Pancreas (tissue), 10 donors: ENCODE measurements at regions not wholly inside any gene's neighbourhood (a gene's known extent, or its start where the extent isn't known, plus 50 kb on each side); places are given as distances from the start of the nearest gene placed in this dataset.

Experiments used
- ATAC-seq, 4 donors: fragments of 200-7000 bp; cut with Tn5 transposase; one replicate each; pipeline versions ENCODE4 v1.8.0 to v1.9.1; 2020; ENCODE audit warnings: mild to moderate bottlenecking in 4 of 4, moderate library complexity in 4 of 4
- DNase-seq, 6 donors: peaks; one replicate each; pipeline ENCODE4 v3.0.0-alpha.2; 2020
- FAIRE-seq: peaks from 2 replicates; lab custom pipeline; 2012; peaks lifted over from hg19 to GRCh38; lab: Jason Lieb, UNC
- H3K27ac ChIP-seq, 4 donors: fragments of 200-600 bp; sonication (generic); 1 replicate in 3 of 4; 2 replicates in 1 of 4; pipeline versions ENCODE4 v1.5.0 to v1.8.0; 2020
- H3K27me3 ChIP-seq, 4 donors: fragments of 200-600 bp; one replicate each; pipeline ENCODE4 v1.8.0; 2021
- H3K36me3 ChIP-seq, 3 donors: fragments of 200-600 bp; sonication (generic) in 1 of 3; one replicate each; pipeline versions ENCODE4 v1.5.0 to v1.8.0; 2020 to 2021
- H3K4me1 ChIP-seq, 3 donors: fragments of 200-600 bp; one replicate each; pipeline ENCODE4 v1.8.0; 2021
- H3K4me3 ChIP-seq, 4 donors: fragments of 200-600 bp; sonication (generic) in 2 of 4; one replicate each; pipeline versions ENCODE4 v1.5.0 to v1.8.0; 2020 to 2021
- H3K9me3 ChIP-seq, 4 donors: fragments of 200-600 bp; one replicate each; pipeline ENCODE4 v1.8.0; 2021
- WGBS, 2 donors: extraction: QIAGEN DNeasy Blood & Tissue Kit; methylation state at CpG; one replicate each; pipeline ENCODE4 v1.1.7; 2013; 5-methylcytosine and 5-hydroxymethylcytosine counted together
- intact Hi-C, 3 donors: fragments of 100-400 bp; cut with DNase I; formaldehyde crosslinking; loops; one replicate each; pipeline versions ENCODE4 v1.11.1 to v1.14.2; 2022
- TF ChIP-seq, protein P1 (sequence below), 4 donors: fragments of 200-600 bp; sonication (generic) in 3 of 4; IDR thresholded peaks; one replicate each; pipeline versions ENCODE4 v1.5.0 to v1.8.0; 2021; ENCODE audit warnings: antibody characterized with exemption in 4 of 4
- donor health status: healthy with polysubstance abuse.
- donor health status: DM: no; HTN: no; CAD: no; lungs with moderate emphysema.
- donor health status: DM: no; HTN: no; CAD: no.
- donor health status: control.
- donor health status: control.
- donor health status: Bipolar disorder and iron deficiency.
- donor health status: DM: yes; HTN: yes; CAD: no.
- donor health status: DM: no; HTN: no; CAD: no.
- donor health status: DM: no; HTN: no; CAD: no.
- donor health status: DM: yes; HTN: yes; CAD: no.

DNA sequence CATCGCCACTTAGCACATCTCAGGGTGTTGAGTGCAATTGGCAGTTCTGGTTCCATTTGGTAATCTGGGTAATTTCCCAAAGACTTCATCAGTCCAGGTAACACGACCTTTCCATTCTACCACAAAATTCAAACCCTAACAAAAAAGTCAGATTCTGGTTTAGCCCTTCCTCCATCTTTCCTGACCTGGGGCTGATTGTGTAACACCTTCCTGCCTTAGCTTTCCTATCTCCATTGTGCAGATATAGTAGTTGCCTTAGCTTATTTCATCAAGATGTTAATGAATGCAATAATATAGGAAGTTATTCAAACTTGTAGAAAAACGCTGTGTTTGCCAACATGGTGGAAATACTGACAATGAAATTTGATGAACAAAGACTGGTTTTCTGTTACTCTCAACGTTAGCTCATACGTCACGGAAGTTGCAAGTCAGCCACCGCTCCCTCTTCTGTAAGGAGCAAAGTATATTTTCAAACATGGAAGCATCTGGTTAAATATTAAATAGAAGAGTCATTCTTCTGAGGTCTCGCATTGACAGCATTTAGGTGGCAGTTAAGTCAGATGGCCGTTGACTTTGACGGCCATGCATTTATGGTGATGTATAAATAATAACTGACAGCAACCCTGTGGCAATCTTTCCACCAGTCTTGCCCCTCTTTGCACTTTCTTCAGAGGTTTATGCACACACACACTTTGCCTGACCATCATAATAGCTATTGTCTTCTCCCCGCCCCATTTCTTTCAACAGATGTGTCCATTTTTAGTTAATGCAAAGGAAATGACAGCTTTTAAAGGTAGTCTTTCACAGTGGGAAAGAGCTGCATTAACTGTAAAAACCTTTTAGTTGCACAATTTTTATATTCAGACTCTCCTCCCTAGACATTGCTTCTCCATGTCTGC lies 205.1 kb upstream of the BMPER start:
- intact Hi-C loops, result no loop called here
- Histone ChIP-seq H3K36me3 (no peaks in the 10 kb centered on the region), H3K9me3 (no peaks in the 10 kb centered on the region), H3K27me3 (no peaks in the 10 kb centered on the region), H3K27ac (no peak overlapping the region), H3K4me1 (no peaks in the 10 kb centered on the region), H3K4me3 (no peak overlapping the region)
- 71 to 74% methylated on average over 11 of the region's 11 CpGs for WGBS, 2 donors
- TF ChIP-seq, protein P1, sequence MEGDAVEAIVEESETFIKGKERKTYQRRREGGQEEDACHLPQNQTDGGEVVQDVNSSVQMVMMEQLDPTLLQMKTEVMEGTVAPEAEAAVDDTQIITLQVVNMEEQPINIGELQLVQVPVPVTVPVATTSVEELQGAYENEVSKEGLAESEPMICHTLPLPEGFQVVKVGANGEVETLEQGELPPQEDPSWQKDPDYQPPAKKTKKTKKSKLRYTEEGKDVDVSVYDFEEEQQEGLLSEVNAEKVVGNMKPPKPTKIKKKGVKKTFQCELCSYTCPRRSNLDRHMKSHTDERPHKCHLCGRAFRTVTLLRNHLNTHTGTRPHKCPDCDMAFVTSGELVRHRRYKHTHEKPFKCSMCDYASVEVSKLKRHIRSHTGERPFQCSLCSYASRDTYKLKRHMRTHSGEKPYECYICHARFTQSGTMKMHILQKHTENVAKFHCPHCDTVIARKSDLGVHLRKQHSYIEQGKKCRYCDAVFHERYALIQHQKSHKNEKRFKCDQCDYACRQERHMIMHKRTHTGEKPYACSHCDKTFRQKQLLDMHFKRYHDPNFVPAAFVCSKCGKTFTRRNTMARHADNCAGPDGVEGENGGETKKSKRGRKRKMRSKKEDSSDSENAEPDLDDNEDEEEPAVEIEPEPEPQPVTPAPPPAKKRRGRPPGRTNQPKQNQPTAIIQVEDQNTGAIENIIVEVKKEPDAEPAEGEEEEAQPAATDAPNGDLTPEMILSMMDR (IDR thresholded peaks at IDR 0.05), result no peak
- no peak for FAIRE-seq
- no peak for ATAC-seq
- no peak for DNase-seq

DNA sequence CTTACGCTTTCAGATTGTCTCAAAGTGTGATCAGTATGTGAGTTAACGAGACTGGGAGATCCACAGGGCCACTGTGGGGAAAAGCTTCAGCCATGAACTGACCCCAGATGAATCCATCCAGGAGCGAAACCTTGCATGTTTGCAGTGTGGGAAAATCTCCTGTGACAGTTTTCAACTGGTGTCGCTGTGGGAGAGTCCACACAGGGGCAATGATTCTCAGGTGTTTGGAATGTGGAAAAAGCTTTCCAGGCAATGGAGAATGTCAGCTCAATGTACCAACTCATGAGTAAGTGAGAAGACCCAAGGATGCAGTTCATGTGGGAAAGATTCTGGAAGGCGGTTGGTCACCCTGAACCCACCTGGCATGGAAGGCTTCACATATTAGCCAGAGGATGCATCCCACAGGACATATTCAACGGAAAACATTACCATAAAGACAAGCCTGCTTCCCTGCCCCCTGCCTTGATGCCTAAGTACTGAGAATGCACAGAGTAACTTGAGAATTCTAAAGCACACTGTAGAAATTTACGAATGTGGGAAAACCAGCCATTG lies 204.1 kb upstream of the BMPER start:
- ATAC-seq (no peak), FAIRE-seq (no peak), DNase-seq (no peak)
- intact Hi-C loops, result no loop called here
- TF ChIP-seq, protein P1 (IDR thresholded peaks at IDR 0.05), result no peak
- H3K27me3 ChIP-seq, result no peaks in the 10 kb centered on the region
- WGBS, 2 donors, result 82 to 87% methylated on average over 7 of the region's 7 CpGs
- no peak overlapping the region for H3K27ac ChIP-seq
- no peaks in the 10 kb centered on the region for H3K9me3 ChIP-seq
- H3K4me3 ChIP-seq, result no peak overlapping the region
- no peaks in the 10 kb centered on the region for H3K36me3 ChIP-seq
- no peaks in the 10 kb centered on the region for H3K4me1 ChIP-seq

DNA sequence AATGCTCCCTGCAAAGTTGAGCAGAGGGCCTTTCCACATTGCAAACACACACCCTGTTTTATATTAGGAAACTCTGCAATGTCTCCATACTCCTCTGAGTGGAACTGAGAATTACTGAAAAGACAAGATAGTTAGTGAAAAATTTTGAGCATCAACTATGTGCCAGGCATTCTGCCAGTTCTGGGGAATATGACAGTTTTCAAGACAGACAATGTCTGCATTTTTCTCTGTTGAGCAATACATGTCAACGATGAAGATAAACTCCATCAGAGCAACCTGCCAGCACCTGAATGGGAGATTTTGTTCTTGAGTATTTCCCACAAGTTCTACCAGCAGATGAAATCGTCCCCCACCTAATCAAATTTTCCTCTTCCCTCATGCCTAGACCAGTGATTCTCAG lies 203.4 kb upstream of the BMPER start:
- no peak for FAIRE-seq
- intact Hi-C loops, result no loop called here
- TF ChIP-seq, protein P1 (IDR thresholded peaks at IDR 0.05), result no peak
- Histone ChIP-seq H3K27me3 (no peaks in the 10 kb centered on the region), H3K27ac (no peak overlapping the region), H3K9me3 (no peaks in the 10 kb centered on the region), H3K4me3 (no peak overlapping the region), H3K4me1 (no peaks in the 10 kb centered on the region), H3K36me3 (no peaks in the 10 kb centered on the region)
- no peak for ATAC-seq
- WGBS, 2 donors, result 57 to 61% methylated on average over 2 of the region's 2 CpGs
- no peak for DNase-seq

DNA sequence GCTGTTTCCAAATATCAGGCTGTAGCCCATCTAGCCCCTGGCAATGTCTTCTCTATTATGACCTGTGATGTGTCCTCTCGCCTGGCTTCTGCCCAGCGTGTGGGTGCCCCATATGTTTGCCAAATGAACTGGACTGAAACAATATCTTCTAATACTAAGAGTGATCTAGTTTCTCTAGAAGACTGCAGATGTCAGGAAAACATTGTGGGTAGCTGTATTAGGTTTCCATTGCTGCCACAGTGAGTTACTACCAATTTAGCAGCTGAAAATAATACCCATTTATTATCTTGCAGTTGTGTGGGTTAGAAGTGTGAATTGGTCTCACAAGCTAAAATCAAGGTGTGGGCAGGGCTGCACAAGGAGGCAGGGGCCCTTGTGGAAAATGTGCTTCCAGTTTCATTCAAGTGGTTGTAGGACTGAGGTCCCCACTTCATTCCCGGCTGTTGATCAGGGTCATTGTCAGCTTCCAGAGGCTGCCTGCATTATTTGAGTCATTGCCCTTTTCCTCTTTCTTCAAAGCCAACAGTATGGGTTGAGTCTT lies 202.8 kb upstream of the BMPER start:
- no peaks in the 10 kb centered on the region for H3K27me3 ChIP-seq
- ATAC-seq (no peak), FAIRE-seq (no peak), DNase-seq (no peak)
- H3K36me3 ChIP-seq, result no peaks in the 10 kb centered on the region
- 82 to 100% methylated on average over 3 of the region's 3 CpGs for WGBS, 2 donors
- intact Hi-C loops, result no loop called here
- no peaks in the 10 kb centered on the region for H3K4me1 ChIP-seq
- TF ChIP-seq, protein P1 (IDR thresholded peaks at IDR 0.05), result no peak
- H3K4me3 ChIP-seq, result no peak overlapping the region
- H3K27ac ChIP-seq, result no peak overlapping the region
- no peaks in the 10 kb centered on the region for H3K9me3 ChIP-seq
